GM12891 (cell line): ENCODE measurements at regions not wholly inside any gene's neighbourhood (a gene's known extent, or its start where the extent isn't known, plus 50 kb on each side); places are given as distances from the start of the nearest gene placed in this dataset.

ENCODE experiments used
- PAX5 ChIP-seq: IDR thresholded peaks from 2 replicates; pipeline ENCODE4 v1.6.1; 2011; ENCODE audit warnings: low read length, moderate library complexity, mild to moderate bottlenecking; ENCODE audit not compliant: insufficient read depth, severe bottlenecking
- POLR2A ChIP-seq: IDR thresholded peaks from 2 replicates; pipeline ENCODE4 v1.6.1; 2011; ENCODE audit warnings: low read depth, low read length, control low read depth
- POLR2AphosphoS5 ChIP-seq: IDR thresholded peaks from 2 replicates; pipeline ENCODE4 v1.6.1; 2011; ENCODE audit warnings: low read depth, low read length, control low read depth
- POU2F2 ChIP-seq: IDR thresholded peaks from 2 replicates; pipeline ENCODE4 v1.6.1; 2011; ENCODE audit warnings: low read depth, mild to moderate bottlenecking, control low read depth, low read length, moderate library complexity
- TAF1 ChIP-seq: IDR thresholded peaks from 2 replicates; pipeline ENCODE4 v1.6.1; 2011; ENCODE audit warnings: low read depth, low read length, control low read depth

DNA sequence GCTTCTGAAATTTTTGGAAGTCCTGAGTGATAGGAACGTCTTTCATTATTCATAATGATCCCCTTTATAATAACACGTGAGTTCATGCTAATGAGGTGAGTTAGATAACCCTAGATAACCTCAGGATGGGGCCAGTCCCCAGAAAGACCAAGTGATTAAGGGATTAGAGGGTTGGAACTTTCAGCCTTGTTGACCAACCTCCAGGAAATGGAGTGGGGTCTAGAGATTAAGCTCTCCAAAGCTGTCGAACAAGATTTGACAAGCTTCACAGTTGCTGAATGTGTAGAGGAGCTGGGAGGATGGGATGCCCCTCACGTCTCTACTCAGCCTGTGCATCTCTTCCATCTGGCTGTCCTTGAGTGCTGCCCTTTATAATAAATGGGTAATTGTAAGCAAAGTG lies 107.1 kb downstream of the ZMAT3 start:
- TF ChIP-seq POLR2A (no peak), POU2F2 (no peak), POLR2AphosphoS5 (no peak), PAX5 (no peak), TAF1 (no peak)
